ENCODE measurements at regions not wholly inside any gene's neighbourhood (a gene's known extent, or its start where the extent isn't known, plus 50 kb on each side); places are given as distances from the start of the nearest gene placed in this dataset.

DNA sequence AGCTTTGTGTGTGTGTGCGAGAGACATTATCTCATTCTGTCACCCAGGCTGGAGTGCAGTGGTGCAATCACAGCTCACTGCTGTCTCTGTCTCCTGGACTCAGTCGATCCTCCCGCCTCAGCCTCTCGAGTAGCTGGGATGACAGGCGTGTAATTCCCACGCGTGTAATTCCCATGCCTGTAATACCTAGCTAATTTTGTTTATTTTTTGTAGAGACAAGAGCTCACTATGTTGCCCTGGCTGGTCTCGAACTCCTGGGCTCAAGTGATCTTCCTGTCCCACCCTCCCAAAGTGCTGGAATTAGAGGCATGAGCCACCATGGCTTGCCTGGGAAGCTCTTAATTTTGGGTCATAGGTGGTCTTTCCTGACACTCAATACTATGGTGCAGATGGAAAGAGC is 205.3 kb upstream of the TNRC6C start:
- TF ChIP-seq, protein P1, sequence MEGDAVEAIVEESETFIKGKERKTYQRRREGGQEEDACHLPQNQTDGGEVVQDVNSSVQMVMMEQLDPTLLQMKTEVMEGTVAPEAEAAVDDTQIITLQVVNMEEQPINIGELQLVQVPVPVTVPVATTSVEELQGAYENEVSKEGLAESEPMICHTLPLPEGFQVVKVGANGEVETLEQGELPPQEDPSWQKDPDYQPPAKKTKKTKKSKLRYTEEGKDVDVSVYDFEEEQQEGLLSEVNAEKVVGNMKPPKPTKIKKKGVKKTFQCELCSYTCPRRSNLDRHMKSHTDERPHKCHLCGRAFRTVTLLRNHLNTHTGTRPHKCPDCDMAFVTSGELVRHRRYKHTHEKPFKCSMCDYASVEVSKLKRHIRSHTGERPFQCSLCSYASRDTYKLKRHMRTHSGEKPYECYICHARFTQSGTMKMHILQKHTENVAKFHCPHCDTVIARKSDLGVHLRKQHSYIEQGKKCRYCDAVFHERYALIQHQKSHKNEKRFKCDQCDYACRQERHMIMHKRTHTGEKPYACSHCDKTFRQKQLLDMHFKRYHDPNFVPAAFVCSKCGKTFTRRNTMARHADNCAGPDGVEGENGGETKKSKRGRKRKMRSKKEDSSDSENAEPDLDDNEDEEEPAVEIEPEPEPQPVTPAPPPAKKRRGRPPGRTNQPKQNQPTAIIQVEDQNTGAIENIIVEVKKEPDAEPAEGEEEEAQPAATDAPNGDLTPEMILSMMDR (IDR thresholded peaks at IDR 0.05) = no peak
- no peak for TF ChIP-seq ZFX (IDR thresholded peaks at IDR 0.05; ENCODE audit: borderline replicate concordance)

DNA sequence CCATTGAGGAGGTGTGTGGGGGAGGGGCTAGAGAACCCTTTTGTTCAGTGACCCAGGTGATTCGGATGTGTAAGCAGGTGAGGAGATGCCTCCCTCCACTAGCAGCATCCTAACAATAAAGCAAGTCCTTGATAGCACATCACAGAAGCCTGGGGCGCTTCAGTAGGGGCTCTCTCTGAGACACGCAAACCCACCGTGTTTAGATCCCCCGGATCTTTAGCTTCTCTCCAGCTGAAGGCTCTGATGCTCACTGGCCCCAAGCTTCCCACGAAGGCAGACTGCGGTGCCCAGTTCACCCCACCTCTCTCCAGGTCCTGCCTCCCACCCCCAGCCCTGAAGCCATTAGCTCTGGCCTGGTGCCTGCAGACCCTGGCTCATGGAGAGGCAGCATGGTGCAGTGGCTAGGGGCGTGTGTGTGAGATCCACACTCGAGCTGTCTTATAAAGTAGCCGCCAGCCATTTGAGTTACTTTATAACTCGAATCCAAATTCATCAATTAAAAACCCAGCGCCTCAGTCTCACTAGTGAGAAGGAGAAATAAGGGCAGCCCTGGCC is 204.7 kb upstream of the TNRC6C start:
- no peak overlapping the region for H3K27ac ChIP-seq
- TF ChIP-seq, protein P1 (IDR thresholded peaks at IDR 0.05) = no peak
- TF ChIP-seq ZFX (IDR thresholded peaks at IDR 0.05; ENCODE audit: borderline replicate concordance) = no peak

More for the DNA sequence above, 205.3 kb upstream of the TNRC6C start:
- no peak overlapping the region for H3K27ac ChIP-seq

DNA sequence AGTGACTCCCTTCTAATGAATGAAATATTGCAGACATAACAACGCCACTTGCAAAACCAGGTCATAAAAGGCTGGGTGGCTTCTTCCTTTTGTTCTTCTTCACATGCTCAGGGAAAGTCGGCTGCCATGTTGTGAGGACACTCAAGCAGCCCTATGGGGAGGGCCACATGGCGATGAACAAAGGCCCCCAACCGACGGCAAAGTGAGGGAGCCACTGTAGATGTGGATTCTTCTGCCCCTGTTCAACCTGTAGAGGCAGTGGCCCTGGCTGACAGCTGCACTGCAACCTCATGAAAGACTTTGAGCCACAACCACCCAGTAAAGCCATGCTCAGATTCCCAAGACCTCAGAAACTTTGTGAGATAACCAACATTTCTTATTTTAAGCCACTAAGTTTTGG is 203.5 kb upstream of the TNRC6C start:
- H3K27ac ChIP-seq = no peak overlapping the region
- TF ChIP-seq, protein P1 (IDR thresholded peaks at IDR 0.05) = no peak
- TF ChIP-seq ZFX (IDR thresholded peaks at IDR 0.05; ENCODE audit: borderline replicate concordance) = no peak

DNA sequence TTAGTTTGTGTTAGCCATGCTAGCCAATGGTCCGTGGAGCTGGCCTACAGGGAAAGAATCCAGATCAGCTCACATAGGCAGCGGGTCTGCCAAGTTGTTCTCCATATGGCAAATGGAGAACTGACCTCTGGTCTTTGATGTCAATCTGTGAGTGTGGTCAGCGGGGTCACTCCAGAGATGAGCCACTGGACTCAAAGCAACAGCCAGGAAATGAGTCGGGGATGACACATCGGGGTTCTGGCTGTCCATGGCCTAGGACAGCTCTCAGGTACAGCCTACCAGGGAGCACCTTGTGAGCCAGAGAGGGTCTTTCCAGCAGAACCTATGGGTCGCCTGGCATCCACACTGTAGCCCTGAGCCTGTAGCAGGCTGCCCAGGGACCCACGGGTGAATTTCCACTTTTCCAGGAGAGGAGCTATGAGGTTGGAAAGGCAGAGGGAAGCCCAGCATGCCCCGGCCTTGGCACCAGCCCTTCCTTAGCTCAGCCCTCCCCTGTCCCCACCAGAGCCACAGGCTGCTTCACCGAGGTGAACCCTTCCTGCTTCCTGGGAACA is 203.0 kb upstream of the TNRC6C start:
- H3K27ac ChIP-seq = no peak overlapping the region
- no peak for TF ChIP-seq ZFX (IDR thresholded peaks at IDR 0.05; ENCODE audit: borderline replicate concordance)
- TF ChIP-seq, protein P1 (IDR thresholded peaks at IDR 0.05) = no peak

DNA sequence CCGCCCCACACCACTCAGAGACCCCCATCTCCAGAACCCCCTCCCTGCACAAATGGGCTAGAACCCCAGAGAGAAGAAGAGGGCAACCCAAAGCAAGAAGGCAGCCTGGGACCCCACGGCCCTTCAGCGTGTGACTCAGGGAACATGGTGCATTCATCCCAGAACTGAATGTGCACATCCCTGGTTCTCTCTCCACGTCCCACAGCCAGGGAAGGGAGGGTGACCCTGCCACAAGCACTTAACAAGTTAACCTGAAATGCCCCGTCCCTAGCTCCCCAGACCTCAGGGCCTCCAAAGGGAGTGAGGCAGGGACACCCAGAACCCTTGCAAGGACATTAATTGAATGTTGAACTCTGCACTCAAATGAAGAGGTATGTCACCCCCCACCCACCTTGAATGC is 202.5 kb upstream of the TNRC6C start:
- TF ChIP-seq ZFX (IDR thresholded peaks at IDR 0.05; ENCODE audit: borderline replicate concordance) = no peak
- TF ChIP-seq, protein P1 (IDR thresholded peaks at IDR 0.05) = no peak
- H3K27ac ChIP-seq = no peak overlapping the region

DNA sequence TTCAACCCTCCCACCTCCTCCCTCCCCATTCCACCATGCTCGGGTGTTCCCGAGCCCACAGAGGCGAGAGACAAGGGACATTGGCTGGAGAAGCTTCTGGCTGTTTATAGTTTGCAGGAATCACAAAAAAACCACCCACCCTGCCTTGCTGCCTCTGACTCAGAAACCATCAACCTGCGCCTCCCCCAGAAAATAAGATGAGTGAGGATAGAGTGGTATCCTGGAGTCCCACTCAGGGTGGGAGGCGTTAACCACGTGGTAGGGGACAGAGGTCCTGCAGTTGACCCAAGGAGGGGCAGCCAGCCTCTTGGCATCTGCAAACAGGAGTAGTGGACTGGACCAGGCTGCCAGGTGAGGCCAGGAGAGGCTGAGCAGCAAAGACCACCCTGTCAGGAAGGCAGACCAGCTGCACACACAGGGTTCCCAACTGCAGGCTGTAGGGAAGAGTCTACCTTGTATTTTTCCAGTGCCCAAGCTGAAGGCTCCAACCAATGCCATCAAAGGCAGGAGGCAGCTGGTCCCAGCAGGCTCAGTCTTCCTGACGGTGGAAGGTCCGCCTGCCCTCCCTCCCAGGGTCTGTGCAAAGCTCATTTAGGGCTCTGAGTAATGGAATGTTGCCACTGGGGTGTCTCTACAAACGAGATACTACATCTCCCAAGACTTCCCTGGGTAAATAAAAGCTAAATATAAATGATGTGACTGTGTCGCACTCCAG is 201.5 kb upstream of the TNRC6C start:
- no peak for TF ChIP-seq ZFX (IDR thresholded peaks at IDR 0.05; ENCODE audit: borderline replicate concordance)
- TF ChIP-seq, protein P1 (IDR thresholded peaks at IDR 0.05) = no peak
- no peak overlapping the region for H3K27ac ChIP-seq

DNA sequence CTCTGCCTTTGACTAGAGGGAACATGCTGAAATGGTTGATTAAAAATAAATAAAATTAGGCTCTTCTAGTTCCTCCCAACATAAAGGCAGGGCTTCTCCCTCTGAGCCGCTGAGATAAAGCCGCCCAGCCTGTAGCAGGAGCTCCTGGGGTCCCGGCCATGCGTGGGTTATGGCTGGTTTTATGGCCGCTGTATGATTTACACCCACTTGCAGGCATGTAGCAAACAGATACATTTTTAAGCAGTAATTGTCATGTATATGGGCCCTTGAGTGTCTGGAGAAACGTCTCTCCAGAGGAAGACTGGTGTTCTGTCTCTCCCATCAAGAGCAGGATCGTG is 201.0 kb upstream of the TNRC6C start:
- TF ChIP-seq ZFX (IDR thresholded peaks at IDR 0.05; ENCODE audit: borderline replicate concordance) = no peak
- TF ChIP-seq, protein P1 (IDR thresholded peaks at IDR 0.05) = no peak

More for the DNA sequence above, 201.0 kb upstream of the TNRC6C start:
- no peak overlapping the region for H3K27ac ChIP-seq

All from 22Rv1 (cell line).